Panc1 (cell line): ENCODE measurements at regions not wholly inside any gene's neighbourhood (a gene's known extent, or its start where the extent isn't known, plus 50 kb on each side); places are given as distances from the start of the nearest gene placed in this dataset.

ENCODE experiments used
- ATAC-seq: fragments of 200-7000 bp; cut with Tn5 transposase; 2 replicates; pipeline ENCODE4 v1.9.1; 2020; ENCODE audit warnings: mild to moderate bottlenecking, moderate library complexity
- BruUV-seq: library from RNA; stranded (reverse); fragments of 400-500 nt; replicated peaks from 2 replicates; lab custom pipeline; 2021; lab: Mats Ljungman, UMichigan
- CTCF ChIA-PET: fragments of 300-600 bp; sonication (Branson Sonifier 250); formaldehyde crosslinking; loops from one replicate; lab custom pipeline; 2022; ENCODE audit warnings: antibody characterized with exemption; lab: Charles Lee
- POLR2A ChIA-PET: fragments of 300-600 bp; sonication (Branson Sonifier 250); formaldehyde crosslinking; loops from one replicate; lab custom pipeline; 2022; ENCODE audit warnings: antibody characterized with exemption; lab: Charles Lee
- DNase-seq: peaks from one replicate; pipeline ENCODE4 v3.0.0-alpha.2; 2010; ENCODE audit warnings: low read depth, low spot score
- H3K27ac ChIP-seq: 2 replicates; pipeline ENCODE4 v1.5.1; 2011; ENCODE audit warnings: mild to moderate bottlenecking, low read length, inconsistent platforms
- H3K27me3 ChIP-seq: fragments of 200-500 bp; sonication (Bioruptor generic); 2 replicates; pipeline ENCODE4 v1.6.0; 2014; ENCODE audit warnings: low read length, inconsistent platforms; ENCODE audit not compliant: control insufficient read depth, insufficient read depth
- H3K36me3 ChIP-seq: fragments of 200-500 bp; sonication (Bioruptor generic); 2 replicates; pipeline ENCODE4 v1.5.1; 2014; ENCODE audit warnings: inconsistent platforms, mild to moderate bottlenecking, low read length, moderate library complexity; ENCODE audit not compliant: control insufficient read depth, insufficient read depth
- H3K4me1 ChIP-seq: 2 replicates; pipeline ENCODE4 v1.5.1; 2011; ENCODE audit warnings: inconsistent platforms, mild to moderate bottlenecking, low read length, moderate library complexity; ENCODE audit not compliant: control insufficient read depth, insufficient read depth
- H3K4me3 ChIP-seq, 2 experiments: 2 replicates each; pipeline ENCODE4 v1.5.1; 2011 to 2012; ENCODE audit warnings: low read depth in 2 of 2, low read length in 2 of 2, mild to moderate bottlenecking in 2 of 2, inconsistent platforms in 1 of 2, moderate library complexity in 1 of 2
- H3K9me3 ChIP-seq: fragments of 200-500 bp; sonication (Bioruptor generic); 2 replicates; pipeline ENCODE4 v1.5.1; 2014; ENCODE audit warnings: low read depth, mild to moderate bottlenecking, inconsistent platforms, low read length, moderate library complexity; ENCODE audit not compliant: control insufficient read depth, insufficient read depth
- CTCF ChIP-seq: fragments of 450-650 bp; IDR thresholded peaks from 2 replicates; pipeline ENCODE4 v1.5.1; 2017; ENCODE audit warnings: mild to moderate bottlenecking
- POLR2AphosphoS5 ChIP-seq: IDR thresholded peaks from 2 replicates; pipeline ENCODE4 v1.6.1; 2012; ENCODE audit warnings: mild to moderate bottlenecking, low read depth, low read length, moderate library complexity
- REST ChIP-seq, 2 experiments: IDR thresholded peaks; 2 replicates each; pipeline ENCODE4 v1.6.1; 2011 to 2012; ENCODE audit warnings: low read depth in 2 of 2, control low read depth in 1 of 2, low read length in 1 of 2, mild to moderate bottlenecking in 1 of 2, moderate library complexity in 1 of 2; ENCODE audit not compliant: insufficient read depth in 1 of 2
- SIN3A ChIP-seq: IDR thresholded peaks from 2 replicates; pipeline ENCODE4 v1.6.1; 2012; ENCODE audit warnings: low read depth, mild to moderate bottlenecking, low read length, moderate library complexity, borderline replicate concordance; ENCODE audit not compliant: insufficient read depth
- TCF7L2 ChIP-seq: IDR thresholded peaks from 2 replicates; pipeline ENCODE4 v1.6.1; 2011; ENCODE audit warnings: mild to moderate bottlenecking, low read depth, low read length, inconsistent platforms
- in situ Hi-C: cut with HindIII; loops from 2 replicates; pipeline ENCODE4 v1.10.0; 2016; ENCODE audit warnings: low sequenced_read_pairs, low pct_unique_long_range_greater_than_20kb
- intact Hi-C: fragments of 100-400 bp; cut with micrococcal nuclease; formaldehyde crosslinking; loops from one replicate; pipeline ENCODE4 v1.10.0; 2022; ENCODE audit not compliant: unreplicated experiment

GRCh38 chr4:166335256-166335938, 462.4 kb downstream of the TLL1 start:
- TF ChIP-seq CTCF (no peak), POLR2AphosphoS5 (no peak), REST (IDR thresholded peaks at IDR 0.05; ENCODE audit: insufficient read depth in 1 of 2, low read depth in 2 of 2, low read length in 1 of 2) (no peak), TCF7L2 (no peak), SIN3A (no peak)
- no TSS peak for BruUV-seq
- Histone ChIP-seq H3K36me3 (no peaks in the 10 kb centered on the region), H3K9me3 (no peaks in the 10 kb centered on the region), H3K27ac (no peak overlapping the region), H3K4me3 (no peak overlapping the region), H3K4me1 (no peaks in the 10 kb centered on the region), H3K27me3 (no peaks in the 10 kb centered on the region)
- intact Hi-C loops, result no loop called here
- in situ Hi-C loops, result no loop called here
- ChIA-PET CTCF (no interaction called here), POLR2A (no interaction called here)
- ATAC-seq (no peak), DNase-seq (no peak)

GRCh38 chr4:166341992-166342391, 469.0 kb downstream of the TLL1 start:
- Histone ChIP-seq H3K4me1 (no peaks in the 10 kb centered on the region), H3K36me3 (no peaks in the 10 kb centered on the region), H3K27me3 (no peaks in the 10 kb centered on the region), H3K27ac (no peak overlapping the region), H3K4me3 (no peak overlapping the region), H3K9me3 (no peaks in the 10 kb centered on the region)
- in situ Hi-C loops (no loop called here), intact Hi-C loops (no loop called here)
- no TSS peak for BruUV-seq
- TF ChIP-seq POLR2AphosphoS5, result no peak
- no peak for TF ChIP-seq REST (IDR thresholded peaks at IDR 0.05; ENCODE audit: insufficient read depth in 1 of 2, low read depth in 2 of 2, low read length in 1 of 2)
- TF ChIP-seq CTCF, result no peak
- no peak for TF ChIP-seq TCF7L2
- no peak for TF ChIP-seq SIN3A
- DNase-seq (no peak), ATAC-seq (no peak)
- ChIA-PET POLR2A (no interaction called here), CTCF (no interaction called here)
